GM23248 (cell line): ENCODE measurements at regions not wholly inside any gene's neighbourhood (a gene's known extent, or its start where the extent isn't known, plus 50 kb on each side); places are given as distances from the start of the nearest gene placed in this dataset.

Experiments used
- EZH2 ChIP-seq: fragments of 200-600 bp; sonication (generic); IDR thresholded peaks from 2 replicates; pipeline ENCODE4 v1.6.1; 2018; ENCODE audit warnings: antibody characterized with exemption, mild to moderate bottlenecking; ENCODE audit not compliant: insufficient read depth, poor library complexity, severe bottlenecking
- EZH2phosphoT487 ChIP-seq: fragments of 200-600 bp; sonication (generic); IDR thresholded peaks from 2 replicates; pipeline ENCODE4 v1.6.1; 2018; ENCODE audit warnings: antibody characterized with exemption, moderate library complexity, mild to moderate bottlenecking, low read depth; ENCODE audit not compliant: insufficient read depth

GRCh38 chr19:28519218-28519779 is 693.7 kb downstream of the UQCRFS1 start:
- no peak for TF ChIP-seq EZH2phosphoT487
- TF ChIP-seq EZH2, result no peak
